ENCODE measurements at regions not wholly inside any gene's neighbourhood (a gene's known extent, or its start where the extent isn't known, plus 50 kb on each side); places are given as distances from the start of the nearest gene placed in this dataset.
"Not testable (repeated sequence)": the region's sequence is repeated elsewhere in the genome, so short reads cannot be mapped to it uniquely, and the experiment has no call there.

DNA sequence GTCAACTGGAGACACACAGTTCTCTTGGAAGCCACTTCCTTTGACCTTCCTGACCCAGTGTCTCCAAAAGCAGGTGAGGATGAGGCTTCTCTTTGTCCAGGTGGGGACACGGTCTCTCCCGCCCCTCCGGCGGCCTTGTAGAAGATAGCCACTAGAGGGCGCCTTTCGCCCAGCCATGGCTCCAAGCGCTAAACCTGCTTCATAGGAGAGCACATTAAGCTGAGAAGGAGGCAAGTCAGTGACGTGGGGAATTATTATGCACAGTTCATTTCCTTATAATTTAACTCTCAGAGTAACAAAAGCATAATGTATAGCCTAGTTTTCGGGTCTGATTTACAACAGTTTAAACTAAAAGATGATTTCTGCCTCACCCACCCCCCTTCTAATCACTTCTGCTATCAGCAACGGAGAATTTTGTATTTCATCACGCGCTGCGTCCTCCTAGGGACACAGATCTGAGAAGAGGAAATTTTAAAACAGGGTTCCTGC is 208.7 kb downstream of the ICOS start:
- DNase-seq = peak; percentile 64

DNA sequence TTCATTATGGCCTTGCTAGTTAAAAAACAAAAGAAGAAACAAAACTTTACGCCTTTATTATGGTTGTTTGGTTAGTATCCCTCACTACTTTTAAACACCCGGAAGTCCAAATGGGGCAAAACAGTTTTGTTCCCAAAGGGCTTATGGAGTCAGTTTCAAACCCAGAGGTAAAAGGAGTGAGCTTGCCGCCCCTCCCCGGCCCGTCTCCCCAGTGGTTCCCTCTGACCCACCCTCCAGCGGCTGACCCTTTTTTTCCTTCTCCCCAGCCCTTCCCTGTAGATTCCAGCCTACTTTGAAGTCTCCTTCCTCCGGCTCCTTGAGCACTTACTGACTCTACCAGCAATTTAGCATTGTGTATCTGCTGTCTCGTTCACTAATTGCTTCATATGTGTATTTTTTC is 209.2 kb downstream of the ICOS start:
- DNase-seq = no peak

DNA sequence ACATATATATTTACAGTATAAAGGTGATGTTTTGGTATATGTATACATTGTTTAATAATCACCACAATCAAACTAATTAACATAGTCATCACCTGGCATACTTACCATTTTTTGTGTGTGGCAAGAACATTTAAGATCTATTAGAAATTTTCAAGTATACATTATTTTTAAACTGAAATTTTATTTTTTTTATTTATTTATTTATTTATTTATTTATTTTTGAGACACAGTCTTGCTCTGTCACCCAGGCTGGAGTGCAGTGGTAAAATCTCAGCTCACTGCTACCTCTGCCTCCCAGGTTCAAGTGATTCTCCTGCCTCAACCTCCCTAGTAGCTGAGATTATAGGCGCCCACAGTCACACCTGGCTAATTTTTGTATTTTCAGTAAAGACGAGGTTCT is 210.5 kb downstream of the ICOS start:
- DNase-seq = not testable (repeated sequence)

GRCh38 chr2:204150721-204151120 is 214.2 kb downstream of the ICOS start:
- DNase-seq = no peak

DNA sequence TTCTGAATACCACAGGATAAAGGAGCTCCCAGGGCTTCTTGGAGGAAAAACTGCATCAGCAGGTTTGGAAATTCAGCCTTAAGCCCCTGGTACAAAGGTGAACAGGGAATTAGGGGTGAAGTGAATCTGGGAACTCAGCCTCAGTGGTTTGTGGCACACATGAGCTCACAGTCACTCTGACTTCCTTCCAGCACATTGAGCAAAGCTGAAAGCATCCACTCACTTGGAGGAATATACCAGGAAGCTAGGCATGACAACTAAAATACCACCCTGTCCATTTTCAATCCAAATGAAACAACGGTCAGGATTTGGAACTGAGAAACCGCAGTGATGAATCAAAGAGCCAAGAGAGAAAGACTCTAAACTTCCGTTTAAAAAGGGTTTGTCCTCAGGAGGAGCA is 216.1 kb downstream of the ICOS start:
- no peak for DNase-seq

DNA sequence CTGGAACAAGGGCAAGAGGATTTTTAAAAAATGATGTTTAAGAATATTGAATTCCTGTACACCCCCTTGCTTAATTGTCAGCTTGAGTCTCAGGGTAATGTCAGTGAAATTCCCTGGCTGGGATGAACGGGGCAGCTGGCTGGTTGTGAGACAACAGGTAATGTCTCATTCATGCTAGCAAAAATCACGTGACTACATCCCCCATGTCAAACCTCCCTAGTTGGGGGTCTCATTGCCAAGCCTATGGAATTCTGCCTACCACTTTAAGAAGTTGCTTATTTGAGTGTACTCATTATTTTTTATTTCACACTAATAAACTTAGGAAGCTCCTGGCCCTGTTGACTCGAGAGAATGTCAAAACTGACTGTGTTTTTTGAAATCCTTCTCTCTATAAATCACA is 218.3 kb downstream of the ICOS start:
- DNase-seq = no peak

DNA sequence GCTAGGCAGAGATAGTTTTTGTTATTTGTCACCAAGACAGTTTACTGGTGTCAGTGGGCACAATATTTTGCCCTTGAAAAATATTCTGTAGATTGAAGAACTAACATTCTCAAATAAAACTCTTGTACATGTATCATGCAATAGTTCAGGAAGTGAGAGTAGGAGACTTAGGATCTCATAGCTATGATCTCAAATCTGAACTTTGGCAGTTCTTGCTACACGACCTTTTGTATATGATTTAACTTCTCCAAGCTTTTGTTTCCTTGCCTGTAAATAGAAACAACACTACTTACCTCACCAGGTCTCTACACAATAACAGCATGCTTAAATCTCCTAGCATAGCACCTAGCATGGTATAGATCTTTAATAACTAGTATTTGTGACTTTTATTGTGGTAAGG is 219.9 kb downstream of the ICOS start:
- DNase-seq = no peak

- DNase-seq = no peak
These were observed 221.1 kb downstream of the ICOS start for GRCh38 chr2:204157684-204158083.

DNA sequence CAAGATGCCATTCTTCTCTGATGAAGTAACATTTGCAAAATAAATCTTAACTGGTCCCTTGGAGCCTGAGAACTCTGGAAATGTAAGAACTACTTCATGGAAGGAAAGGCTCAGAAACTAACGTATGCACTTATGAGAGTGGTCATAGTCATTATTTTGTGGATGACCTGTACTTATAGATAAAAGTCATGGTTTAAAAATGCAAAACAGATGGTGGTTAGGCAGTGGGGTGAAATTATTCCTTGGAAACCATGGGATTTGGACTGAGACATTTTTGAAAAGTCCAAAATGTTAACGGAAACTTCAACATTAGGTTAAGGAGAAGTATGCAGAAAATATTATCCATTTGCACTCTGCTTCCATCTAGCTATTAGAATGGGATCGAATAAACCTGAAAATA is 223.0 kb downstream of the ICOS start:
- no peak for DNase-seq

GRCh38 chr2:204160989-204161388 is 224.4 kb downstream of the ICOS start:
- DNase-seq = no peak

DNA sequence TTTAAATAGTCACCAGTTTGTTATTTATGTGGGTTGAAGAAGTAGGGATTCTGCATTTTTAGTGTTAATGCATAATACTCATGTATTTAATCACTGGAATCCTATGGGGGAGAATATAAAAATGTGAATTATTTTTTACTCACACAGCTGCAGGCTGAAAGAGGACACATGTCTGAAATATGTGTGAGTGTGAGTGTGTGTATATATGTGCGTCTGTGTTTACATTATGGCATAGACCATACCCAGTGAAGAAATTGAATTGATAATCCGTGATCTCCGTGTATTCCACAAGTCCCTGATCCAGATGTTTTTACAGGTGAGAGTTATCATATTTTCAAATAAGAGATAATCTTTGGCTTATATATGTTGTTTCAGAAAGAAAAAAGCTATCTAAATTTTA is 225.3 kb downstream of the ICOS start:
- no peak for DNase-seq

GRCh38 chr2:204166961-204167360 is 230.4 kb downstream of the ICOS start:
- DNase-seq = no peak

GRCh38 chr2:204167670-204168069 is 231.1 kb downstream of the ICOS start:
- not testable (repeated sequence) for DNase-seq

DNA sequence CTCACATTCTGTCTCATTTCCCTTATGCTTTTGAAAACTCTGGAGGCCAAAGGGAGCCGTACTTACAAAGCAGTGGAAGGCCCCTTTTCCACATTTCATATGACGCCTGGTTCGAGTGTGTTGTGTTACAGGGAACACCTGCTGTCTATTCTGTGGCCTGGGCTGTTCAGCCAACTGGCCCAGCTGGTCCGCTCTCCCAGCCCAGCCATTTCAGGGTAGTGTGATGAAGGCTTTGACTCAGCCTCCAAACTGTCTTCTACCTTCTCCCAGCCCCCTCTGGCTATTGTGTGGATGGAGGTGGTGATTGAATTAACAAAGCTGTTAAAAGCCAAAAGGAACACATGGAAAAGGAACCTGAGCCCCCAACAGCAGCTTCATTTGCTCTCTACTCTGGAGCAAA is 233.8 kb downstream of the ICOS start:
- DNase-seq = no peak

DNA sequence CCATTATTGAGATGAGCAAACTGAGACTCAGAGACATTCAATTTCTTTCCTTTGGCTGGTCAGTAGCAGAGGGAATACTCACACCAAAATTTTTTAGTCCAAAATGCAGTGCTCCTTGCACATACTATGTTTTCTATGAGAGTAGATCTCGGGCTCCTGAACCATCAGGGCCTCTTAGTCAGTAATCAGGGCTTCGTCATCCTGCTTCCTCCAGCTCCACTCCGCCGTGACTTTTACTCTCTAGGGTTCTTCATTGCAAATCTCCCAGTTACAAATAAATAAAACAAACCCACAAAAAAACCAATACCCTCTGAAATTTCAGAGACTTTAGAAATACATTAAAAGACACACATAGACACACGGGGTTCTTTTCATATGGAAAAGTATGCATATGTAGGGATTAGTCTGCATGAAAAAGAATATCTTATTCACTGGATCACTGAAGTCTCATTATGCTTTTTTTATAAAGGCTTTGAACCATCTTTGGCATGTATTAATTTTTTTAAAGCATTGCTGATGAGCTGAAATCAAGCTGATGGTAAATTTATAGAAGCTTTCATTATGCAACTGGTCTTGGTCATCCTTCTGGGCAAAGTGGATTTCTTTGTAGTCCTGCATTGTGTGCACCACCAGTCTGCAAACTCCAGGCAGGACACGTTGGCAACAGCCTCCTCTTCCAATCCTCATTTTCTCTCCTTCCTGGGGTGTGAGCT is 235.0 kb downstream of the ICOS start:
- DNase-seq = no peak

GRCh38 chr2:204172145-204172600 is 235.6 kb downstream of the ICOS start:
- DNase-seq = no peak

- DNase-seq = no peak
These were observed 237.5 kb downstream of the ICOS start for GRCh38 chr2:204174034-204174433.

GRCh38 chr2:204175552-204176271 is 239.1 kb downstream of the ICOS start:
- no peak for DNase-seq

- DNase-seq = no peak
These were observed 239.7 kb downstream of the ICOS start for GRCh38 chr2:204176306-204176705.

DNA sequence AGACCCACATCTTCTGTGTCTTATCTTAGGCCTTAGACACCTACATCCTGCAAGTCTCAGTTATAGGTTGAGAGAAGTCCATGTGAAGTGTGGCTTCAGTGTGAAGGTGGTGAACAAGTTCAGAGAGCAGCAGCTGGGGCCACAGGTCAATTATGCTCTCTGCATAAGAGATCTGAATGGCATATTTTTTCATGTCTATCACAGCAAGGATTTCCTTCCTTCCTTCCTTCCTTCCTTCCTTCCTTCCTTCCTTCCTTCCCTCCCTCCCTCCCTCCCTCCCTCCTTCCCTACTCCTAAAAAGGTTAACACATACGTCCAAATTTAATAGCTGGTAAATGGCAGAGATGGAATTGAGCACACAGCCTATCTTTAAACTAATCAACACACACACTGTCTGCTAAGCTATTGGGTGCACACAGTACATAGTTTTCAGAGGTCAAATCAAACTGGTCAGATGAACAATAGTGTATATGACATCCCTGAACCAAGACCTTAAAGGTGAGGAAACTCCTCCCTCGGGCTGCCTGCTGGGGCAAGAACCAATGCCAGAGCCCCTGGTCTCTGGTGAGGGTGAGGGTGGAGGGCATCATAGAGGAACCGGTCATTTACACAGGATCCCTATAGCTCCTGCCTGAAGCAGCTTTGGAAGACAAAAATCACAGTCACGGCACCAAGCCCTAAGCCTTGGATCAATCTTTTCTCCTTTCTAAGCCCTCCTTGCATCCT is 240.9 kb downstream of the ICOS start:
- no peak for DNase-seq

DNA sequence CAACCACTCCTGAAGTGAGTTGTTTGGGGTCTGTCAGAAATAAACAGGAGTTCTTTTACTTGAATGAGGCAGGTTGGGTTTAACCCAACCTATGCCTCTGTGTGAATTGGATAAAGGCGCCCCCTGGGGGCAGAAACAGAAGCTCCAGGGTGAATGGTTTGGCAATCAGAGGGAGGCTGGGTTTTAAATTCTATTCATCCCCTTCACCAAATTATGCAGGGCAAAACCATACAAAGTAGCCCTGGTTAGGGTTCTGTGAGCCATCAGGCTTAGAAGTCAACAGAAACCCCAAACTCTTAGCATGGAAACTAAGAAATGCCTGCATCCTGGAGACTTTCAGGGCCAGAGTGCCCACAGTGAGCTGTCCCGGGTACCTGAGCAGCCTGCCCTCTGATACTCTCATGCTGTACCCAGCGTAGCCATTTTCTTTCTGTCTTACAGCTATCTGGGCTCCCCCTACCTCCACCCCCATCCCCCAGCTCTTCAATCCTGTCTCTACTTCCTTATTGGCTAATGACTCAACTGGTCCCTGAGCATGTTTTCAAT is 241.5 kb downstream of the ICOS start:
- DNase-seq = peak; percentile 22

DNA sequence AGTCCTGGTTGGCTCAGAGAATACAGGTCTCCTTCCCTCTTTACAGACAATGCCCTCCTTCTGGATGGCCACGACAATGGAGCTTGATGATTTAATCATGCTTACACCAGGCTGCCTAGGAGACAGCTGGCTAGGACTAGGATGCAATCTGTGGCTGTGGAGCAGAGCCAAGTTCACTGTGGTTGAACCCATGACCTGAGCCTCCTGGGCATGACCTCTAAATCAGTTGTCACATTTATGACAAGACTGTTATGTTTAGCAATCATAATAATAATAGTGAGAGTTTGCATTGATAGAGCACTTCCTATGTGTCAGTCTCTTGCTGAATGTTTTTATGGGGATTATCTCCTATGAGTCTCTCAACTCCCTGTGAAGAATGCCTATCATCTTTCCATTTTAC is 244.1 kb downstream of the ICOS start:
- no peak for DNase-seq

GRCh38 chr2:204183608-204184007 is 247.0 kb downstream of the ICOS start:
- DNase-seq = no peak
